ENCODE measurements at regions not wholly inside any gene's neighbourhood (a gene's known extent, or its start where the extent isn't known, plus 50 kb on each side); places are given as distances from the start of the nearest gene placed in this dataset.

- no peak for TF ChIP-seq CTCF (IDR thresholded peaks at IDR 0.05)
- Histone ChIP-seq H3K4me1 (peaks cover 7% of the 10 kb centered on the region), H3K36me3 (no peaks in the 10 kb centered on the region), H3K4me3 (no peak overlapping the region), H3K27me3 (no peaks in the 10 kb centered on the region), H3K27ac (peak overlapping the region; percentile 71), H3K9me3 (no peaks in the 10 kb centered on the region)
- peak; percentile 53 for ATAC-seq
- no peak for DNase-seq
- intact Hi-C loops (cut with DNase I), result no loop called here
Measured at GRCh38 chr9:31334837-31335528, 1049.5 kb upstream of the ACO1 start.

GRCh38 chr9:31335529-31336234, 1048.8 kb upstream of the ACO1 start:
- DNase-seq (no peak), ATAC-seq (peak; percentile 66)
- no peak for TF ChIP-seq CTCF (IDR thresholded peaks at IDR 0.05)
- no peaks in the 10 kb centered on the region for H3K9me3 ChIP-seq
- peaks cover 7% of the 10 kb centered on the region for H3K4me1 ChIP-seq
- intact Hi-C loops (cut with DNase I), result no loop called here
- H3K36me3 ChIP-seq, result no peaks in the 10 kb centered on the region
- peak overlapping the region; percentile 71 for H3K27ac ChIP-seq
- H3K4me3 ChIP-seq, result no peak overlapping the region
- no peaks in the 10 kb centered on the region for H3K27me3 ChIP-seq

- TF ChIP-seq CTCF (IDR thresholded peaks at IDR 0.05), result no peak
- Histone ChIP-seq H3K9me3 (no peaks in the 10 kb centered on the region), H3K27ac (peak overlapping the region; percentile 71), H3K4me1 (peaks cover 7% of the 10 kb centered on the region), H3K27me3 (no peaks in the 10 kb centered on the region), H3K36me3 (no peaks in the 10 kb centered on the region), H3K4me3 (no peak overlapping the region)
- intact Hi-C loops (cut with DNase I), result no loop called here
- DNase-seq, result no peak
- no peak for ATAC-seq
Measured at GRCh38 chr9:31336386-31336785, 1048.1 kb upstream of the ACO1 start.

GRCh38 chr9:31336841-31337240, 1047.6 kb upstream of the ACO1 start:
- H3K27ac ChIP-seq, result peak overlapping the region; percentile 71
- TF ChIP-seq CTCF (IDR thresholded peaks at IDR 0.05), result no peak
- ATAC-seq (no peak), DNase-seq (no peak)
- H3K4me3 ChIP-seq, result no peak overlapping the region
- no peaks in the 10 kb centered on the region for H3K36me3 ChIP-seq
- H3K27me3 ChIP-seq, result no peaks in the 10 kb centered on the region
- no peaks in the 10 kb centered on the region for H3K9me3 ChIP-seq
- peaks cover 7% of the 10 kb centered on the region for H3K4me1 ChIP-seq
- intact Hi-C loops (cut with DNase I), result no loop called here

GRCh38 chr9:31347082-31347617, 1037.3 kb upstream of the ACO1 start:
- intact Hi-C loops (cut with DNase I), result no loop called here
- Histone ChIP-seq H3K4me3 (peak overlapping the region; percentile 23), H3K9me3 (no peaks in the 10 kb centered on the region), H3K27ac (peak overlapping the region; percentile 59), H3K36me3 (no peaks in the 10 kb centered on the region), H3K4me1 (no peaks in the 10 kb centered on the region), H3K27me3 (no peaks in the 10 kb centered on the region)
- ATAC-seq (peak; percentile 74), DNase-seq (no peak)
- no peak for TF ChIP-seq CTCF (IDR thresholded peaks at IDR 0.05)
